Adrenal gland (tissue), 9 donors: ENCODE measurements at regions not wholly inside any gene's neighbourhood (a gene's known extent, or its start where the extent isn't known, plus 50 kb on each side); places are given as distances from the start of the nearest gene placed in this dataset.

Experiments used
- DNase-seq, 7 donors: peaks; one replicate each; pipeline ENCODE4 v3.0.0-alpha.2; 2019 to 2020
- H3K27ac ChIP-seq, 5 donors: fragments of 200-600 bp; sonication (generic) in 4 of 5; 1 replicate in 3 of 5; 2 replicates in 2 of 5; pipeline versions ENCODE4 v1.5.1 to v1.8.0; 2016 to 2020; ENCODE audit warnings: mild to moderate bottlenecking in 1 of 5
- H3K27me3 ChIP-seq: fragments of 200-600 bp; 2 replicates; pipeline ENCODE4 v1.8.0; 2021
- H3K36me3 ChIP-seq, 2 donors: fragments of 200-600 bp; replicated peaks in 1 of 2; 1 replicate in 1 of 2; 2 replicates in 1 of 2; pipeline versions ENCODE4 v1.5.1 to v1.8.0; 2018 to 2022
- H3K4me1 ChIP-seq, 2 donors: fragments of 200-600 bp; replicated peaks in 1 of 2; 1 replicate in 1 of 2; 2 replicates in 1 of 2; pipeline versions ENCODE4 v1.5.1 to v1.8.0; 2018 to 2021
- H3K4me3 ChIP-seq, 4 donors: fragments of 200-600 bp; sonication (generic) in 3 of 4; one replicate each; pipeline ENCODE4 v1.5.1; 2016 to 2018
- H3K9me3 ChIP-seq, 3 donors: fragments of 200-600 bp; sonication (generic) in 1 of 3; replicated peaks in 1 of 3; 1 replicate in 2 of 3; 2 replicates in 1 of 3; pipeline versions ENCODE4 v1.5.1 to v1.8.0; 2016 to 2021
- POLR2A ChIP-seq, 2 donors: fragments of 450-650 bp; IDR thresholded peaks; one replicate each; pipeline ENCODE4 v1.6.1; 2017; ENCODE audit warnings: antibody characterized with exemption in 2 of 2, mild to moderate bottlenecking in 2 of 2, moderate library complexity in 1 of 2
- WGBS, 4 donors: extraction: QIAGEN DNeasy Blood & Tissue Kit in 2 of 4; methylation state at CpG; one replicate each; pipeline versions ENCODE4 v1.1.5 to v1.1.7; 2013 to 2017; 5-methylcytosine and 5-hydroxymethylcytosine counted together
- intact Hi-C, 2 donors: fragments of 100-400 bp; cut with DNase I; formaldehyde crosslinking; loops; one replicate each; pipeline versions ENCODE4 v1.14.1 to v1.15.0; 2022 to 2023
- TF ChIP-seq, protein P1 (sequence below), 6 experiments: fragments of 450-650 bp in 4 of 6; fragments of 200-600 bp in 2 of 6; sonication (generic) in 1 of 6; IDR thresholded peaks; 1 replicate in 5 of 6; 2 replicates in 1 of 6; pipeline versions ENCODE4 v1.5.1 to v1.8.0; 2016 to 2021; ENCODE audit warnings: antibody characterized with exemption in 6 of 6, mild to moderate bottlenecking in 2 of 6, moderate library complexity in 1 of 6
- donor health status: healthy with polysubstance abuse.
- donor health status: Bipolar disorder and iron deficiency.
- donor health status: DM: yes; HTN: yes; CAD: no.
- donor health status: DM: no; HTN: no; CAD: no.
- donor health status: DM: no; HTN: no; CAD: no.

DNA sequence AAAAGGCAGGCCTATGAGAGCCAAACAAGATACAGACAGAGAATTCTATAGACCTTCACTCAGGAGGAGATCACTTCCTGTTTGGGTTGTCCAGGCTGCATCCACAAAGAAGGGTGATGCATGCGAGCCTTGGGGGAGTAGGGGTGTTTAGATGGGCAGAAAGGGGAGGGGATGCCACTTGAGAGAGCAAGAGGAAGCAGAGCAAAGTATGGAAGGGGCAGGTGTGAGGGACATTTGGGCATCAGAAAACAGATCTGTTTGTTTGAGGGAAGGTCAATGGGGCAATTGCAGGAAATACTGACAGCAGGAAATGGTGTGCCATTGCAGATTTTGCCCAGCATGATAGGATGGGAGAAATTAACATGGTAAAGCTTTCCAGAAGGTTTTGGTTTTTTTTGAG lies 146.4 kb upstream of the FOXN3 start:
- TF ChIP-seq, protein P1, sequence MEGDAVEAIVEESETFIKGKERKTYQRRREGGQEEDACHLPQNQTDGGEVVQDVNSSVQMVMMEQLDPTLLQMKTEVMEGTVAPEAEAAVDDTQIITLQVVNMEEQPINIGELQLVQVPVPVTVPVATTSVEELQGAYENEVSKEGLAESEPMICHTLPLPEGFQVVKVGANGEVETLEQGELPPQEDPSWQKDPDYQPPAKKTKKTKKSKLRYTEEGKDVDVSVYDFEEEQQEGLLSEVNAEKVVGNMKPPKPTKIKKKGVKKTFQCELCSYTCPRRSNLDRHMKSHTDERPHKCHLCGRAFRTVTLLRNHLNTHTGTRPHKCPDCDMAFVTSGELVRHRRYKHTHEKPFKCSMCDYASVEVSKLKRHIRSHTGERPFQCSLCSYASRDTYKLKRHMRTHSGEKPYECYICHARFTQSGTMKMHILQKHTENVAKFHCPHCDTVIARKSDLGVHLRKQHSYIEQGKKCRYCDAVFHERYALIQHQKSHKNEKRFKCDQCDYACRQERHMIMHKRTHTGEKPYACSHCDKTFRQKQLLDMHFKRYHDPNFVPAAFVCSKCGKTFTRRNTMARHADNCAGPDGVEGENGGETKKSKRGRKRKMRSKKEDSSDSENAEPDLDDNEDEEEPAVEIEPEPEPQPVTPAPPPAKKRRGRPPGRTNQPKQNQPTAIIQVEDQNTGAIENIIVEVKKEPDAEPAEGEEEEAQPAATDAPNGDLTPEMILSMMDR (IDR thresholded peaks at IDR 0.05), result no peak
- no peak for TF ChIP-seq POLR2A (IDR thresholded peaks at IDR 0.05)
- Histone ChIP-seq H3K36me3 (no peaks in the 10 kb centered on the region), H3K4me3 (no peak overlapping the region), H3K4me1 (no peaks in the 10 kb centered on the region), H3K27ac (no peak overlapping the region), H3K27me3 (no peaks in the 10 kb centered on the region), H3K9me3 (no peaks in the 10 kb centered on the region)
- intact Hi-C loops, result no loop called here
- 83 to 94% (median 91%) methylated on average over 1 of the region's 1 CpG for WGBS, 4 donors
- no peak for DNase-seq

DNA sequence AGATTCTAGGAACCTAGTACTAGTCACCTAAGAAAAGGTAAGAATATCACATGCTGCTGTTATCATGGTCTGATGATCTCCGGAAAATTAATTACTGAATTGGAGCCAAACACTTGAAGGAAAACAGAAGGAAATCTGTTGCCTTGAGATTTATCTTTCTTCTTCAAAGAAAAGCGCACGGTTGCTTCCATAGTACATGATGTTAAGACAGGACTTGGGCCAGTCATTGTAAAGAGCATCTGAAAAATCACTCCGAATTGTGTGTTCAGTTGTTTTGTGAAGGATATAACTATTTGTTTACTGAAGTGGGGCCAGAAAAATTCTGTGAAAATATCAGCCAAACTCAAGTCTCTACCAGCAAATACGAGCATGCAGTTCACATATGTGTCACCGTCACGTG lies 134.9 kb upstream of the FOXN3 start:
- H3K4me3 ChIP-seq, result no peak overlapping the region
- intact Hi-C loops, result no loop called here
- 84 to 87% (median 86%) methylated on average over 7 of the region's 7 CpGs for WGBS, 4 donors

DNA sequence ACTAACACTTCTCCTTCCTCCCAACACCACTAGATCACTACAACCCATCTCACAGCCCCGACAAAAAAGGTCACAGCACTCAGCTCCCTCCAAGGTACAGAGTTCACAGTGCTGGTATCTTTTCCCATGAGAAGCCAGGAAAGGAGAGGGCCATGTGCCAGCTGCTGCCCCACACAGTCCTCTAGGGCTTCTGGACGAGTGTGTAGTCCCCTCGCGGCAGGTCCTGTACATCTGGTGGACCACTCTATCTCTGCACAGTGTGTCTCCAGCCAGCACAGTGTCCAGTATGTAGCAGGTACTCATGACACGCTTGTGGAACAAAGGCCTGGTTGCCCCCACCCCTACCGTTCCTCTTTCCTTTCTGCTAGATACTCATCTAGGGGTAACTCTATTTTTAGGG lies 134.4 kb upstream of the FOXN3 start:
- TF ChIP-seq, protein P1 (IDR thresholded peaks at IDR 0.05), result no peak
- TF ChIP-seq POLR2A (IDR thresholded peaks at IDR 0.05), result no peak
- WGBS, 4 donors, result 74 to 78% (median 77%) methylated on average over 6 of the region's 6 CpGs

More for the DNA sequence above, 134.9 kb upstream of the FOXN3 start:
- no peak for DNase-seq
- TF ChIP-seq, protein P1 (IDR thresholded peaks at IDR 0.05), result no peak
- no peak for TF ChIP-seq POLR2A (IDR thresholded peaks at IDR 0.05)
- Histone ChIP-seq H3K4me1 (no peaks in the 10 kb centered on the region), H3K9me3 (no peaks in the 10 kb centered on the region), H3K27ac (no peak overlapping the region), H3K36me3 (no peaks in the 10 kb centered on the region), H3K27me3 (no peaks in the 10 kb centered on the region)

DNA sequence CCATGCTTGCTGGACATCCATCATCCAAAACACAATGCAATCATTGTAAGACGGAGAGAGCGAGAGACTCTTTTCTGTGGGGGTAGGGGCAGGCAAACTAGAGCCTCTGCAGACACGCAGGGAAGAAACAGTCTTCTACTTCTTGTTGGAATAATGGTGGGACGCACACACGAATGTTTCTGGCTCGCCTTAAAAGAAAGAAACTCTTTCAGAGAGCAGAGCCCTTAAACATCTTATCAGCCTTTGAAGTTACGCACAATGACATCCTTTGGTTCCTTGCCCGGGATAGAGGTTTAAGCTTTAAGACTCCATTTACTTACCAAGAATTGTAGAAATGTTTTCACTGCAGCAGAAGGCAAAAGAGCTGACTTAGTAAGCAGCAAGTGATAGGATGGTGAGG lies 133.8 kb upstream of the FOXN3 start:
- H3K27me3 ChIP-seq, result no peaks in the 10 kb centered on the region
- no peak for TF ChIP-seq POLR2A (IDR thresholded peaks at IDR 0.05)
- TF ChIP-seq, protein P1 (IDR thresholded peaks at IDR 0.05), result no peak
- intact Hi-C loops, result no loop called here
- no peak overlapping the region for H3K27ac ChIP-seq
- no peaks in the 10 kb centered on the region for H3K9me3 ChIP-seq
- DNase-seq, result no peak
- H3K4me3 ChIP-seq, result no peak overlapping the region
- 66 to 78% (median 73%) methylated on average over 8 of the region's 8 CpGs for WGBS, 4 donors
- H3K36me3 ChIP-seq, result no peaks in the 10 kb centered on the region
- no peaks in the 10 kb centered on the region for H3K4me1 ChIP-seq

More for the DNA sequence above, 134.4 kb upstream of the FOXN3 start:
- H3K27me3 ChIP-seq, result no peaks in the 10 kb centered on the region
- no peaks in the 10 kb centered on the region for H3K9me3 ChIP-seq
- no peaks in the 10 kb centered on the region for H3K4me1 ChIP-seq
- H3K36me3 ChIP-seq, result no peaks in the 10 kb centered on the region
- intact Hi-C loops, result no loop called here
- no peak overlapping the region for H3K27ac ChIP-seq
- no peak overlapping the region for H3K4me3 ChIP-seq
- DNase-seq, result no peak
